Skeletal muscle tissue (tissue), 3 donors: ENCODE measurements at regions not wholly inside any gene's neighbourhood (a gene's known extent, or its start where the extent isn't known, plus 50 kb on each side); places are given as distances from the start of the nearest gene placed in this dataset.
A peak's percentile ranks its signal among the peaks of the same experiment; 100 is the strongest.

ENCODE experiments used
- H3K27ac ChIP-seq: one replicate; pipeline ENCODE4 v1.7.0; 2013; ENCODE audit warnings: mild to moderate bottlenecking, low read depth, low read length, inconsistent platforms
- H3K27me3 ChIP-seq, 3 donors: one replicate each; pipeline ENCODE4 v1.7.0; 2013; ENCODE audit warnings: low read length in 3 of 3; ENCODE audit not compliant: control insufficient read depth in 3 of 3, insufficient read depth in 3 of 3
- H3K36me3 ChIP-seq, 3 donors: one replicate each; pipeline ENCODE4 v1.7.0; 2013; ENCODE audit warnings: low read length in 3 of 3; ENCODE audit not compliant: control insufficient read depth in 3 of 3, insufficient read depth in 3 of 3
- H3K4me1 ChIP-seq, 3 donors: one replicate each; pipeline ENCODE4 v1.7.0; 2013; ENCODE audit warnings: low read length in 3 of 3, mild to moderate bottlenecking in 3 of 3; ENCODE audit not compliant: control insufficient read depth in 3 of 3, insufficient read depth in 3 of 3
- H3K4me3 ChIP-seq, 3 donors: one replicate each; pipeline ENCODE4 v1.7.0; 2013; ENCODE audit warnings: low read length in 3 of 3
- H3K9ac ChIP-seq, 3 donors: one replicate each; pipeline ENCODE4 v1.7.0; 2013; ENCODE audit warnings: low read length in 3 of 3, mild to moderate bottlenecking in 3 of 3, moderate library complexity in 2 of 3, low read depth in 1 of 3
- H3K9me3 ChIP-seq, 3 donors: one replicate each; pipeline ENCODE4 v1.7.0; 2013; ENCODE audit warnings: low read length in 3 of 3; ENCODE audit not compliant: control insufficient read depth in 3 of 3
- donor health status: Osteomylitis.

GRCh38 chrY:15546177-15546754, 1021.9 kb downstream of the NLGN4Y start:
- Histone ChIP-seq H3K27ac (no peak overlapping the region), H3K9me3 (no peaks in the 10 kb centered on the region), H3K9ac (no peak overlapping the region), H3K27me3 (no peaks in the 10 kb centered on the region), H3K36me3 (no peaks in the 10 kb centered on the region), H3K4me3 (no peak overlapping the region), H3K4me1 (no peaks in the 10 kb centered on the region)

- H3K27me3 ChIP-seq = no peaks in the 10 kb centered on the region
- H3K9ac ChIP-seq = no peak overlapping the region
- peaks cover 0 to 2% (median 0%) of the 10 kb centered on the region in 3 donors for H3K4me1 ChIP-seq
- H3K9me3 ChIP-seq = no peaks in the 10 kb centered on the region
- no peak overlapping the region for H3K4me3 ChIP-seq
- H3K27ac ChIP-seq = no peak overlapping the region
- no peaks in the 10 kb centered on the region for H3K36me3 ChIP-seq
Measured at GRCh38 chrY:15552074-15552473, 1027.7 kb downstream of the NLGN4Y start.

GRCh38 chrY:15554991-15555390, 1030.7 kb downstream of the NLGN4Y start:
- no peak overlapping the region for H3K4me3 ChIP-seq
- H3K27me3 ChIP-seq = no peaks in the 10 kb centered on the region
- H3K36me3 ChIP-seq = no peaks in the 10 kb centered on the region
- no peaks in the 10 kb centered on the region for H3K9me3 ChIP-seq
- peaks cover 0 to 2% (median 0%) of the 10 kb centered on the region in 3 donors for H3K4me1 ChIP-seq
- no peak overlapping the region for H3K27ac ChIP-seq
- H3K9ac ChIP-seq = no peak overlapping the region

GRCh38 chrY:15559169-15559568, 1034.8 kb downstream of the NLGN4Y start:
- H3K9me3 ChIP-seq = no peaks in the 10 kb centered on the region
- H3K27me3 ChIP-seq = no peaks in the 10 kb centered on the region
- H3K4me3 ChIP-seq = no peak overlapping the region
- H3K9ac ChIP-seq = no peak overlapping the region
- H3K27ac ChIP-seq = no peak overlapping the region
- H3K4me1 ChIP-seq = peaks cover 0 to 2% (median 0%) of the 10 kb centered on the region in 3 donors
- no peaks in the 10 kb centered on the region for H3K36me3 ChIP-seq

GRCh38 chrY:15560840-15561239, 1036.5 kb downstream of the NLGN4Y start:
- Histone ChIP-seq H3K4me3 (no peak overlapping the region), H3K9ac (no peak overlapping the region), H3K27me3 (no peaks in the 10 kb centered on the region), H3K4me1 (peaks cover 0 to 2% (median 0%) of the 10 kb centered on the region in 3 donors), H3K9me3 (no peaks in the 10 kb centered on the region), H3K36me3 (no peaks in the 10 kb centered on the region), H3K27ac (no peak overlapping the region)

- Histone ChIP-seq H3K27me3 (no peaks in the 10 kb centered on the region), H3K4me3 (no peak overlapping the region), H3K9ac (no peak overlapping the region), H3K9me3 (no peaks in the 10 kb centered on the region), H3K27ac (no peak overlapping the region), H3K4me1 (peaks cover 0 to 2% (median 0%) of the 10 kb centered on the region in 3 donors), H3K36me3 (no peaks in the 10 kb centered on the region)
Measured at GRCh38 chrY:15561501-15562289, 1037.4 kb downstream of the NLGN4Y start.

- Histone ChIP-seq H3K4me3 (no peak overlapping the region), H3K27ac (no peak overlapping the region), H3K9me3 (no peaks in the 10 kb centered on the region), H3K4me1 (peaks cover 0 to 9% (median 0%) of the 10 kb centered on the region in 3 donors), H3K36me3 (no peaks in the 10 kb centered on the region), H3K9ac (no peak overlapping the region), H3K27me3 (no peaks in the 10 kb centered on the region)
Measured at GRCh38 chrY:15577886-15578285, 1053.6 kb downstream of the NLGN4Y start.

GRCh38 chrY:15578761-15579160, 1054.4 kb downstream of the NLGN4Y start:
- peak overlapping the region in 1 of 3 donors; percentile 19 for H3K9ac ChIP-seq
- H3K9me3 ChIP-seq = no peaks in the 10 kb centered on the region
- no peaks in the 10 kb centered on the region for H3K27me3 ChIP-seq
- H3K36me3 ChIP-seq = no peaks in the 10 kb centered on the region
- no peak overlapping the region for H3K27ac ChIP-seq
- peaks cover 0 to 9% (median 0%) of the 10 kb centered on the region in 3 donors for H3K4me1 ChIP-seq
- no peak overlapping the region for H3K4me3 ChIP-seq

- Histone ChIP-seq H3K9me3 (no peaks in the 10 kb centered on the region), H3K36me3 (no peaks in the 10 kb centered on the region), H3K27ac (no peak overlapping the region), H3K27me3 (no peaks in the 10 kb centered on the region), H3K9ac (no peak overlapping the region), H3K4me3 (no peak overlapping the region), H3K4me1 (peaks cover 0 to 9% (median 0%) of the 10 kb centered on the region in 3 donors)
Measured at GRCh38 chrY:15579245-15579644, 1054.9 kb downstream of the NLGN4Y start.

GRCh38 chrY:15583111-15583510, 1058.8 kb downstream of the NLGN4Y start:
- H3K36me3 ChIP-seq = no peaks in the 10 kb centered on the region
- no peaks in the 10 kb centered on the region for H3K9me3 ChIP-seq
- H3K27me3 ChIP-seq = no peaks in the 10 kb centered on the region
- no peak overlapping the region for H3K9ac ChIP-seq
- no peak overlapping the region for H3K27ac ChIP-seq
- peaks cover 0 to 8% (median 0%) of the 10 kb centered on the region in 3 donors for H3K4me1 ChIP-seq
- no peak overlapping the region for H3K4me3 ChIP-seq
